SK-N-MC (cell line): ENCODE measurements at regions not wholly inside any gene's neighbourhood (a gene's known extent, or its start where the extent isn't known, plus 50 kb on each side); places are given as distances from the start of the nearest gene placed in this dataset.

Experiments used
- EZH2 ChIP-seq: fragments of 200-600 bp; sonication (generic); IDR thresholded peaks from one replicate; pipeline ENCODE4 v1.6.1; 2017; ENCODE audit warnings: antibody characterized with exemption
- POLR2AphosphoS5 ChIP-seq: IDR thresholded peaks from 2 replicates; pipeline ENCODE4 v1.6.1; 2012; ENCODE audit warnings: mild to moderate bottlenecking, low read depth, low read length, borderline replicate concordance

DNA sequence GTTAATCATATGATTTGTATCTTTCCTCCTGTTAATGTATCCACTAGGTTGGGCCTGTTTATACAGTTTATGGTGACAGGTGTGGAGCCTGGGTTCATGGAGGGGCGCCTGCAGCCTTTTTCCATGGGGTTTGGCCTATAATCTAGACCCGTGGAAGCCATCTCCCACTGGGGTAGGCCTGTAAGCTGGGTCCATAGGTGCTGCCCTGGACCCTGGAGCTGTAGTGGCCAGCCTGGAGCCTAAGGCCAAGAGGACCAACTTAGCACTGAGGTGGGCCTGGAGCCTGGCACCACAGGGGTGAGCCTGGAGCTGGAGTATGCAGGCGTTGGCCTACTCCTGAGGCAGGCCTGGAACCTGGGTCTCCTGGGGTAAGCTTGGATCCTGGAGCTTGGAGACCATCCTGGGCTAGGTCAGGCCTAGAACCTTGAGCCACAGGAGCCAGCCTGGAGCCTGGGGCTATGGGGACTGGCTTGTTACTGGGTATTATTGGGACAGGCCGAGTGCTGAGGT lies 249.4 kb upstream of the HTR2C start:
- TF ChIP-seq POLR2AphosphoS5, result no peak
- TF ChIP-seq EZH2, result no peak
